HepG2 (cell line): ENCODE measurements at regions not wholly inside any gene's neighbourhood (a gene's known extent, or its start where the extent isn't known, plus 50 kb on each side); places are given as distances from the start of the nearest gene placed in this dataset.

Experiments used
- CBX1 ChIP-seq: IDR thresholded peaks from one replicate; pipeline ENCODE4 v1.6.1; 2016; ENCODE audit warnings: antibody characterized with exemption, low read depth
- RARA ChIP-seq: IDR thresholded peaks from 2 replicates; pipeline ENCODE4 v1.6.1; 2016; ENCODE audit warnings: missing genetic modification reagents, missing compliant biosample characterization
- ZBTB46 ChIP-seq: sonication (generic); formaldehyde crosslinking; IDR thresholded peaks from 2 replicates; pipeline ENCODE4 v1.4.0; 2020; ENCODE audit warnings: mild to moderate bottlenecking, missing genetic modification reagents, borderline replicate concordance
- ZFP36 ChIP-seq: fragments of 150-350 bp; IDR thresholded peaks from 2 replicates; pipeline ENCODE4 v1.6.1; 2018; ENCODE audit warnings: borderline replicate concordance, low read length, low read depth; ENCODE audit not compliant: partially characterized antibody
- ZNF766 ChIP-seq: sonication (generic); formaldehyde crosslinking; IDR thresholded peaks from 2 replicates; pipeline ENCODE4 v1.5.0; 2020; ENCODE audit warnings: missing genetic modification reagents, borderline replicate concordance
- ZUFSP ChIP-seq: sonication (generic); formaldehyde crosslinking; IDR thresholded peaks from 2 replicates; pipeline ENCODE4 v1.9.0; 2021; ENCODE audit warnings: missing genetic modification reagents, mild to moderate bottlenecking, borderline replicate concordance
- TF ChIP-seq, protein P1 (sequence below): sonication (generic); formaldehyde crosslinking; IDR thresholded peaks from 2 replicates; pipeline ENCODE4 v1.5.0; 2020; ENCODE audit warnings: mild to moderate bottlenecking, missing genetic modification reagents

DNA sequence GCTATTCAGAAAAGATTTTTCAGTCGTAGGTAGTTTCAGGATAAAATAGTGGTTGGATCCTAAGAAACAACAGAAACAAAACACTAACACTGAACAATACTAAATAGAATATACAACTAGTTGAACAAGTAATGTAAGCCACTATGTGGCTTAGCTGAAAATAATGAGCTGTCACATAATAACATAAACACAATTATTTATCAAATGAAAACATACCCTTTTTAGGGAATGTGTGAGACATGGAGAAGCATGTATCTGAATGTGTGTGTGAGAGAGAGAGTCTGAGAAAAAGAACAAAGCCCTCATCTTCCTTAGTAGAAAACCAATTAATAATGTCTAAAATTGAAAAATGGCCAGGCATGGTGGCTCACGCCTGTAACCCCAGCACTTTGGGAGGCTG lies 122.6 kb upstream of the LOC128125822 start (continued):
- TF ChIP-seq, protein P1, sequence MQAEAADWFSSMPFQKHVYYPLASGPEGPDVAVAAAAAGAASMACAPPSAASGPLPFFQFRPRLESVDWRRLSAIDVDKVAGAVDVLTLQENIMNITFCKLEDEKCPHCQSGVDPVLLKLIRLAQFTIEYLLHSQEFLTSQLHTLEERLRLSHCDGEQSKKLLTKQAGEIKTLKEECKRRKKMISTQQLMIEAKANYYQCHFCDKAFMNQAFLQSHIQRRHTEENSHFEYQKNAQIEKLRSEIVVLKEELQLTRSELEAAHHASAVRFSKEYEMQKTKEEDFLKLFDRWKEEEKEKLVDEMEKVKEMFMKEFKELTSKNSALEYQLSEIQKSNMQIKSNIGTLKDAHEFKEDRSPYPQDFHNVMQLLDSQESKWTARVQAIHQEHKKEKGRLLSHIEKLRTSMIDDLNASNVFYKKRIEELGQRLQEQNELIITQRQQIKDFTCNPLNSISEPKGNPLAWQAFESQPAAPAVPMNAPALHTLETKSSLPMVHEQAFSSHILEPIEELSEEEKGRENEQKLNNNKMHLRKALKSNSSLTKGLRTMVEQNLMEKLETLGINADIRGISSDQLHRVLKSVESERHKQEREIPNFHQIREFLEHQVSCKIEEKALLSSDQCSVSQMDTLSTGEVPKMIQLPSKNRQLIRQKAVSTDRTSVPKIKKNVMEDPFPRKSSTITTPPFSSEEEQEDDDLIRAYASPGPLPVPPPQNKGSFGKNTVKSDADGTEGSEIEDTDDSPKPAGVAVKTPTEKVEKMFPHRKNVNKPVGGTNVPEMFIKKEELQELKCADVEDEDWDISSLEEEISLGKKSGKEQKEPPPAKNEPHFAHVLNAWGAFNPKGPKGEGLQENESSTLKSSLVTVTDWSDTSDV = no peak
- TF ChIP-seq ZBTB46 (CRISPR knock-in tag) (no peak), RARA (CRISPR knock-in tag) (no peak), ZNF766 (no peak), ZUFSP (CRISPR knock-in tag) (no peak), ZFP36 (no peak), CBX1 (no peak)
